H1 (cell line): ENCODE measurements at regions not wholly inside any gene's neighbourhood (a gene's known extent, or its start where the extent isn't known, plus 50 kb on each side); places are given as distances from the start of the nearest gene placed in this dataset.

Source experiments
- CBX5 ChIP-seq: fragments of 300-800, 300-1000 bp; sonication (generic); IDR thresholded peaks from 2 replicates; pipeline ENCODE4 v1.7.1; 2016; ENCODE audit warnings: antibody characterized with exemption, low read length, low read depth
- CREB1 ChIP-seq: IDR thresholded peaks from 2 replicates; pipeline ENCODE4 v1.6.1; 2012; ENCODE audit warnings: inconsistent platforms
- HDAC2 ChIP-seq, 2 experiments: fragments of 300-600 bp in 1 of 2; sonication (generic) in 1 of 2; IDR thresholded peaks; 2 replicates each; pipeline ENCODE4 v1.6.1; 2011 to 2012; ENCODE audit warnings: low read depth in 2 of 2, low read length in 2 of 2, mild to moderate bottlenecking in 2 of 2, moderate library complexity in 2 of 2, borderline replicate concordance in 1 of 2, inconsistent platforms in 1 of 2
- KDM1A ChIP-seq: fragments of 200-600, 300-600 bp; sonication (generic); IDR thresholded peaks from 2 replicates; pipeline ENCODE4 v1.7.1; 2016; ENCODE audit warnings: mild to moderate bottlenecking, low read length, borderline replicate concordance
- SP2 ChIP-seq: IDR thresholded peaks from 2 replicates; pipeline ENCODE4 v1.6.1; 2012; ENCODE audit warnings: mild to moderate bottlenecking, low read length, inconsistent platforms

GRCh38 chr12:25788707-25789442 is 169.6 kb upstream of the RASSF8 start (continued):
- TF ChIP-seq HDAC2 (IDR thresholded peaks at IDR 0.05; ENCODE audit: borderline replicate concordance in 1 of 2, low read depth in 2 of 2, low read length in 2 of 2) (no peak), SP2 (no peak), CBX5 (no peak), CREB1 (no peak), KDM1A (no peak)
